Suprapubic skin (tissue), 4 donors: ENCODE measurements at regions not wholly inside any gene's neighbourhood (a gene's known extent, or its start where the extent isn't known, plus 50 kb on each side); places are given as distances from the start of the nearest gene placed in this dataset.

Experiments used
- DNase-seq, 2 donors: peaks; one replicate each; pipeline ENCODE4 v3.0.0-alpha.2; 2019; ENCODE audit warnings: low spot score in 2 of 2
- H3K27ac ChIP-seq: fragments of 200-600 bp; sonication (generic); one replicate; pipeline ENCODE4 v1.5.1; 2019
- H3K27me3 ChIP-seq: fragments of 200-600 bp; sonication (generic); one replicate; pipeline ENCODE4 v1.5.1; 2019
- H3K36me3 ChIP-seq: fragments of 200-600 bp; sonication (generic); one replicate; pipeline ENCODE4 v1.5.1; 2019
- H3K4me1 ChIP-seq: fragments of 200-600 bp; sonication (generic); one replicate; pipeline ENCODE4 v1.5.1; 2019
- H3K4me3 ChIP-seq: fragments of 200-600 bp; sonication (generic); one replicate; pipeline ENCODE4 v1.5.1; 2019; ENCODE audit warnings: mild to moderate bottlenecking
- H3K9me3 ChIP-seq: fragments of 200-600 bp; sonication (generic); one replicate; pipeline ENCODE4 v1.5.1; 2019
- EP300 ChIP-seq: sonication (generic); formaldehyde crosslinking; IDR thresholded peaks from one replicate; pipeline ENCODE4 v1.6.1; 2017; ENCODE audit warnings: antibody characterized with exemption
- POLR2A ChIP-seq, 2 donors: fragments of 450-650 bp; IDR thresholded peaks; one replicate each; pipeline ENCODE4 v1.6.1; 2017; ENCODE audit warnings: antibody characterized with exemption in 2 of 2, mild to moderate bottlenecking in 2 of 2, moderate library complexity in 2 of 2
- POLR2AphosphoS5 ChIP-seq, 3 donors: sonication (generic); formaldehyde crosslinking; IDR thresholded peaks; one replicate each; pipeline ENCODE4 v1.6.1; 2017; ENCODE audit warnings: antibody characterized with exemption in 3 of 3
- WGBS: methylation state at CpG from one replicate; pipeline ENCODE4 v1.1.5; 2018; 5-methylcytosine and 5-hydroxymethylcytosine counted together
- TF ChIP-seq, protein P1 (sequence below), 2 donors: fragments of 200-600 bp in 1 of 2; fragments of 450-650 bp in 1 of 2; sonication (generic) in 1 of 2; IDR thresholded peaks; one replicate each; pipeline ENCODE4 v1.5.1; 2016 to 2019; ENCODE audit warnings: antibody characterized with exemption in 2 of 2, mild to moderate bottlenecking in 1 of 2, moderate library complexity in 1 of 2

DNA sequence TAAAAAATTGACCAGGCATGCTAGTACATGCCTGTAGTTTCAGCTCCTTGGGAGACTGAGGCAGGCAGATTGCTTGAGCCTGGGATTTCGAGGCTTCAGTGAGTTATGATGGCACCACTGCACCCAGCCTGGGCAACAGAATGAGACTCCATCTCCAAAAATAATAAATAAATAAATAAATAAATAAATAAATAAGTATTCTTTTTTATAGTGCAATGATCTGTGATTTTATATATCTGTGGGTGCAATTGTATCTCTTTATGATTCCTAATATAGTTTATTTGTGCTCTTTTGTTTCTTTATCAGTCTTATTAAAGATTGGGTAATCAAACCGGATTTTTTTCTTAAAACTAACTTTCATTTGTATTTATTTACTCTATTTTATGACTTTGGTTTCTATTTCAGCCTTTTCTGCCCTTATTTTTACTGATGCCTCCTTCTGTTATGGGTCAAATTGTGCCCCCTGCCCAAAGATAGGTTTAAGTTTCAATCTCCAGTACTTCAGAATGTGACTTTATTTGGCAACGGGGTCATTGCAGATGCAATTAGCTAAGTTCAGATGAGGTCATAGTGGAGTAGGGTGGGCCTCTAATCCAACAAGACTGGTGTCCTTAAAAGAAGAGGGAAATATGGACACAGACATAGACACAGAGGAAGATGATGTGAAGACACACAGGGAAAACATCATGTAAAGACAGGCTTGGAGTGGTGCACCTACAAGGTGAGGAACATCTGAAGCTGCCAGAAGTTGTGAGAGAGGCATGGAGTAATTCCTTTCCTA lies 74.9 kb upstream of the CDC42BPA start:
- Histone ChIP-seq H3K9me3 (no peaks in the 10 kb centered on the region), H3K27ac (no peak overlapping the region), H3K4me1 (peaks cover 5% of the 10 kb centered on the region), H3K36me3 (no peaks in the 10 kb centered on the region), H3K27me3 (no peaks in the 10 kb centered on the region), H3K4me3 (no peak overlapping the region)
- WGBS = 79% methylated on average over 3 of the region's 3 CpGs
- no peak for DNase-seq
- no peak for TF ChIP-seq EP300
- TF ChIP-seq, protein P1, sequence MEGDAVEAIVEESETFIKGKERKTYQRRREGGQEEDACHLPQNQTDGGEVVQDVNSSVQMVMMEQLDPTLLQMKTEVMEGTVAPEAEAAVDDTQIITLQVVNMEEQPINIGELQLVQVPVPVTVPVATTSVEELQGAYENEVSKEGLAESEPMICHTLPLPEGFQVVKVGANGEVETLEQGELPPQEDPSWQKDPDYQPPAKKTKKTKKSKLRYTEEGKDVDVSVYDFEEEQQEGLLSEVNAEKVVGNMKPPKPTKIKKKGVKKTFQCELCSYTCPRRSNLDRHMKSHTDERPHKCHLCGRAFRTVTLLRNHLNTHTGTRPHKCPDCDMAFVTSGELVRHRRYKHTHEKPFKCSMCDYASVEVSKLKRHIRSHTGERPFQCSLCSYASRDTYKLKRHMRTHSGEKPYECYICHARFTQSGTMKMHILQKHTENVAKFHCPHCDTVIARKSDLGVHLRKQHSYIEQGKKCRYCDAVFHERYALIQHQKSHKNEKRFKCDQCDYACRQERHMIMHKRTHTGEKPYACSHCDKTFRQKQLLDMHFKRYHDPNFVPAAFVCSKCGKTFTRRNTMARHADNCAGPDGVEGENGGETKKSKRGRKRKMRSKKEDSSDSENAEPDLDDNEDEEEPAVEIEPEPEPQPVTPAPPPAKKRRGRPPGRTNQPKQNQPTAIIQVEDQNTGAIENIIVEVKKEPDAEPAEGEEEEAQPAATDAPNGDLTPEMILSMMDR (IDR thresholded peaks at IDR 0.05) = no peak
- no peak for TF ChIP-seq POLR2A (IDR thresholded peaks at IDR 0.05)
- no peak for TF ChIP-seq POLR2AphosphoS5 (IDR thresholded peaks at IDR 0.05)

DNA sequence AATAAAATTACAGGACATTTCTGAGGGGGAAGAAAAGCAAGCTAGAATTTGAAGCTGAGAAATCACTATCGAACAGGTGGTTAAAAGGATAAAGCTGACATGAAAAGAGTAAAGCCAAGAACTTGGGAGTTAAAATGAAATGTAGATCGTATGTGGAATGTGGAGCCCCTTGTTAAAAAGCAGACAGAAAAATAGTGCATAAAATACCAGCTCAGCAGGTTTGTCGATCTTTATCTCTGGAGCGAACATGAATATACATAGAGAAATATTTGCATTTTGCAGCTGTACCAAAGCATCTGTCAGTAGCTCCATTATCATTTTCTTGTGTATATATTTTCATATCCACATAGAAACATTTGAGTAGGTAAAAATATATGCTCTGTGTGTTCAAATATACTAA lies 73.6 kb upstream of the CDC42BPA start:
- DNase-seq = no peak
- WGBS = 36% methylated on average over 4 of the region's 4 CpGs
- H3K4me3 ChIP-seq = no peak overlapping the region
- no peaks in the 10 kb centered on the region for H3K9me3 ChIP-seq
- H3K27me3 ChIP-seq = no peaks in the 10 kb centered on the region
- no peak overlapping the region for H3K27ac ChIP-seq
- H3K36me3 ChIP-seq = no peaks in the 10 kb centered on the region
- peaks cover 5% of the 10 kb centered on the region for H3K4me1 ChIP-seq
- no peak for TF ChIP-seq POLR2A (IDR thresholded peaks at IDR 0.05)
- no peak for TF ChIP-seq EP300
- TF ChIP-seq, protein P1 (IDR thresholded peaks at IDR 0.05) = no peak
- no peak for TF ChIP-seq POLR2AphosphoS5 (IDR thresholded peaks at IDR 0.05)

DNA sequence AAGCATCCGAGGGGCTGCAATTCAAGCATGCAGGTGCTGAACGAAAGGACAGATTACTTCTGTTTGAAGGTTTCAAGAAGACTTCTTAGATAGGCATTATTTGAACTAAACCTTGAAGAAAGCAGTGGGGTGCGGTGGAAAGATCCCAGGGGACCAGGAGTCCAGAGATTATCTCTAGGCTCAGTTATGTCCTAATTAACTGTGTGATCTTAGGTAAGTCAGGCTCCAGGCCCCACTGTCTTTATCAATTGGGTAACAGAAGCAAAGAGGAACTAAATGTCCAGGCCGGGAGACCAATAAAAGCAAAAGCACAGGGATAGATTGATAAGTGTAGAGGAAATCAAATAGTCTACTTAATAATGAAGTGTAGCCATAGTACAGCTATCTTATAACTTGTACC lies 72.9 kb upstream of the CDC42BPA start:
- DNase-seq = no peak
- TF ChIP-seq, protein P1 (IDR thresholded peaks at IDR 0.05) = no peak
- TF ChIP-seq POLR2A (IDR thresholded peaks at IDR 0.05) (no peak), EP300 (no peak), POLR2AphosphoS5 (IDR thresholded peaks at IDR 0.05) (no peak)
- WGBS = 94% methylated on average over 4 of the region's 4 CpGs
- no peaks in the 10 kb centered on the region for H3K36me3 ChIP-seq
- no peak overlapping the region for H3K4me3 ChIP-seq
- no peaks in the 10 kb centered on the region for H3K27me3 ChIP-seq
- H3K27ac ChIP-seq = no peak overlapping the region
- H3K4me1 ChIP-seq = peaks cover 5% of the 10 kb centered on the region
- no peaks in the 10 kb centered on the region for H3K9me3 ChIP-seq

DNA sequence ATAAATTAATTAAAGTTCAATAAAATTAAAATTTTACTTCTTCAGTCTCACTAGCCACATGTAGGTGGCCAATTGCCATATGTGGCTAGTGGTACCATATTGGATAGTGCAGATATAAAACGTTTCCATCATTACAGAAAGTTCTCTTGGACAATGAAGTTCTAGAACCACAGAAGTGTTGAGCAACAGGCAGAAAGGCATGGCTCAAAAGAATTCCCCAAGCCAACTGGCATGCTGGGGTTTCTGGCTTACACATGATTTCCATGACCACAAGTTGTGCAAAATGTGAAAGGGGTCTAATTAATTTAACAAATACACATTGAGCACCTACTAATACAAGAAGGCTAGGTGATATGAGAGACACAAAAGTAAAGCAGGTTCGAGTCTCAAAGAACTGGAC lies 72.2 kb upstream of the CDC42BPA start:
- H3K9me3 ChIP-seq = no peaks in the 10 kb centered on the region
- DNase-seq = no peak
- peaks cover 5% of the 10 kb centered on the region for H3K4me1 ChIP-seq
- H3K36me3 ChIP-seq = no peaks in the 10 kb centered on the region
- H3K27ac ChIP-seq = no peak overlapping the region
- TF ChIP-seq EP300 (no peak), POLR2A (IDR thresholded peaks at IDR 0.05) (no peak), POLR2AphosphoS5 (IDR thresholded peaks at IDR 0.05) (no peak)
- TF ChIP-seq, protein P1 (IDR thresholded peaks at IDR 0.05) = no peak
- WGBS = 75% methylated on average over 2 of the region's 2 CpGs
- H3K4me3 ChIP-seq = no peak overlapping the region
- no peaks in the 10 kb centered on the region for H3K27me3 ChIP-seq

DNA sequence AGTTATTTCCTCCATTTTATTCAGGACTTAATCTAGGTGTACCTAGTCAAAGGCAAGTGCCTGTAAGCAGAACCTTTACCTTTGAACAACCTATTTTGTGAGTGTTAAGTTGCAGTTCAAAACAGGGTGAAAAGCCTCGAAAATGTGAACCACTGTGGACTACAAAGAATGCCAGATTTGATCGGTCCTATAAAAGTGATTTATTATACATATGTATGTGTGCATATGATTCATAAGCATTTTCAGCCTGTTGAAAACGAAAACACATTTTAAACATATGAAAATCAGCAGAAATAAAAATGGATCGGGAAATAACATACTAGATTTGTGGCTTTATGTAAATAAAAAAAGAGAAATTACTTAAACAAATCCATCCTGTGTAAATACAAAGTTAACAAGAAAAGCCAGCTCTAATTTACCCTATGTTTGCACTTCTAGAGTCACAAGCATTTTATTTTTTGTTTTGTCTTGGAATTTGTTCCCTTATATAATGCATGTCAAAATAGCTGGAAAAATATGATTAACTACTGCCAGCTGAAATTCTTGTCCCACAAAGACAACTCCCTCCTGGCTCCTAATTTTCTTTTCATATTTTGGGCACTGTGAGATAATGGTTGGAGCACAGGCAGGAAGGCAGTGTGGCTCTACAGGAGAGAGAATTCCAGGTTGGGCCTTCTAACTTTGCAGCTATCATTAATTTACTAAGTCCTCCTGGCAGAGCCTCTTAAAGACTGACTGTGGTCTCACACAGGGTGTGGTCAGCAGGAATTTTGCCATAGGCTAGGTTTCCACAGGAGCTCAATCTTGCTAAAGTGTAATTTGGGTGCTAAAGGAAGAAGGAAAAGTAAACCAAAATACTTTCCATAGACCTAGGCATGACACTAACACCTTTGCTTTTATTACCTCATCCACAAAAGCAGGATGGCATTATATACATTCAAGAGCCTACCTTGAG lies 70.2 kb upstream of the CDC42BPA start:
- DNase-seq = no peak
- H3K4me3 ChIP-seq = no peak overlapping the region
- H3K9me3 ChIP-seq = no peaks in the 10 kb centered on the region
- H3K36me3 ChIP-seq = no peaks in the 10 kb centered on the region
- H3K27ac ChIP-seq = no peak overlapping the region
- no peaks in the 10 kb centered on the region for H3K27me3 ChIP-seq
- peaks cover 5% of the 10 kb centered on the region for H3K4me1 ChIP-seq
- 53% methylated on average over 4 of the region's 4 CpGs for WGBS
- TF ChIP-seq, protein P1 (IDR thresholded peaks at IDR 0.05) = no peak
- TF ChIP-seq POLR2AphosphoS5 (IDR thresholded peaks at IDR 0.05) = no peak
- TF ChIP-seq POLR2A (IDR thresholded peaks at IDR 0.05) = no peak
- TF ChIP-seq EP300 = no peak
